ENCODE measurements at regions not wholly inside any gene's neighbourhood (a gene's known extent, or its start where the extent isn't known, plus 50 kb on each side); places are given as distances from the start of the nearest gene placed in this dataset.

- no peaks in the 10 kb centered on the region for H3K27me3 Mint-ChIP-seq
- H3K36me3 Mint-ChIP-seq (ENCODE audit: low read depth): no peaks in the 10 kb centered on the region
- no peak for DNase-seq
- peaks cover 14% of the 10 kb centered on the region for H3K4me1 Mint-ChIP-seq (ENCODE audit: low read depth)
- no peaks in the 10 kb centered on the region for H3K9me3 Mint-ChIP-seq
- H3K4me3 Mint-ChIP-seq: no peak overlapping the region
- no peak overlapping the region for H3K27ac Mint-ChIP-seq
Measured at GRCh38 chr9:99726758-99727157, 94.9 kb upstream of the NR4A3 start.

- Mint-ChIP-seq H3K27ac (no peak overlapping the region), H3K36me3 (ENCODE audit: low read depth) (no peaks in the 10 kb centered on the region), H3K4me1 (ENCODE audit: low read depth) (no peaks in the 10 kb centered on the region)
Measured at GRCh38 chr9:99730062-99730461, 91.6 kb upstream of the NR4A3 start.

GRCh38 chr9:99731950-99732349 lies 89.7 kb upstream of the NR4A3 start:
- H3K27me3 Mint-ChIP-seq: peaks cover 17% of the 10 kb centered on the region

More at GRCh38 chr9:99730062-99730461, 91.6 kb upstream of the NR4A3 start:
- no peak for DNase-seq
- no peak overlapping the region for H3K4me3 Mint-ChIP-seq
- H3K9me3 Mint-ChIP-seq: no peaks in the 10 kb centered on the region
- H3K27me3 Mint-ChIP-seq: peaks cover 14% of the 10 kb centered on the region

DNA sequence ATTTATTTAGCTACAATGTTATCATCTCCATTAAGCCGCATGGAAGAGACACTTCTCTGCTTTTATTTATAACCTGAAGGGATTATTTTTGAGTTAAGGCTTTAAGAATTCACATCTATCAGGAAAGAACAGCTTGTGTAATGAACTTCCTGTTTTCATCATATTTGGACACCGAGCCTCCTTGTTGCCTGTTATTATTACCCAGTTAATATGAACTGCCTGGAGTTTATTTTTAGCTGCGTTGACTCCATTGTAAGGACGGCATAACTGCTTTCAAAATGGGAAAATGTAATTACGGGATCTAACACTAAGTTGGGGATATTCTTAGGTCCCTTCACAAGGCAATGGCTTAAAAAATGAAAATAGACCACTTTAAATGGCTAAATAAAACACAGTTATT lies 89.0 kb upstream of the NR4A3 start:
- DNase-seq: no peak
- Mint-ChIP-seq H3K4me3 (no peak overlapping the region), H3K27me3 (peaks cover 17% of the 10 kb centered on the region), H3K4me1 (ENCODE audit: low read depth) (no peaks in the 10 kb centered on the region), H3K36me3 (ENCODE audit: low read depth) (no peaks in the 10 kb centered on the region), H3K9me3 (no peaks in the 10 kb centered on the region), H3K27ac (no peak overlapping the region)

More at GRCh38 chr9:99731950-99732349, 89.7 kb upstream of the NR4A3 start:
- H3K36me3 Mint-ChIP-seq (ENCODE audit: low read depth): no peaks in the 10 kb centered on the region
- DNase-seq: no peak
- no peak overlapping the region for H3K4me3 Mint-ChIP-seq
- no peaks in the 10 kb centered on the region for H3K9me3 Mint-ChIP-seq
- no peaks in the 10 kb centered on the region for H3K4me1 Mint-ChIP-seq (ENCODE audit: low read depth)
- no peak overlapping the region for H3K27ac Mint-ChIP-seq

- Mint-ChIP-seq H3K4me3 (no peak overlapping the region), H3K27ac (no peak overlapping the region), H3K27me3 (peaks cover 20% of the 10 kb centered on the region), H3K9me3 (no peaks in the 10 kb centered on the region), H3K4me1 (ENCODE audit: low read depth) (no peaks in the 10 kb centered on the region), H3K36me3 (ENCODE audit: low read depth) (no peaks in the 10 kb centered on the region)
- no peak for DNase-seq
Measured at GRCh38 chr9:99735041-99735440, 86.6 kb upstream of the NR4A3 start.

- Mint-ChIP-seq H3K4me1 (ENCODE audit: low read depth) (no peaks in the 10 kb centered on the region), H3K27me3 (peaks cover 20% of the 10 kb centered on the region), H3K4me3 (no peak overlapping the region), H3K9me3 (no peaks in the 10 kb centered on the region), H3K36me3 (ENCODE audit: low read depth) (no peaks in the 10 kb centered on the region), H3K27ac (no peak overlapping the region)
- no peak for DNase-seq
Measured at GRCh38 chr9:99736291-99736690, 85.4 kb upstream of the NR4A3 start.

- Mint-ChIP-seq H3K9me3 (no peaks in the 10 kb centered on the region), H3K27me3 (peaks cover 17% of the 10 kb centered on the region), H3K27ac (no peak overlapping the region), H3K4me1 (ENCODE audit: low read depth) (no peaks in the 10 kb centered on the region), H3K36me3 (ENCODE audit: low read depth) (no peaks in the 10 kb centered on the region), H3K4me3 (no peak overlapping the region)
- DNase-seq: no peak
Measured at GRCh38 chr9:99737649-99738048, 84.0 kb upstream of the NR4A3 start.

DNA sequence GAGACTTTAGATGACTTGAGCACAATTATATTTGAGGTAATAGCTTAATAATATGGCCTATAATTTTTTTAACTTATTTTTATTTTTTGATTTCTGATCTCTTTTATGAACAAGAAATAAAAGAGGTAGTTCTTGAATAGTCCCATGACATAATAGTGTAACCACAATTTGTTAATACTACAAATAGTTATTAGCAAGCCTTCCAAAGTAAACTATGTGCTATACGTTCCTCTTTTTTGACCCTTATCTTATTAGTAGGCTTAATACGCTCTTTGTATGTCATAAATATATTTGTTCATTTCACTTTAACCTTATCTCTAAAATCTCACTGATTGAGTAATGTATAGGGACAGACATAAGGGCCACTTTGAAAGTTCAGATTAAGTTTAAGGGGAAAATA lies 78.7 kb upstream of the NR4A3 start:
- Mint-ChIP-seq H3K4me1 (ENCODE audit: low read depth) (no peaks in the 10 kb centered on the region), H3K4me3 (no peak overlapping the region)

DNA sequence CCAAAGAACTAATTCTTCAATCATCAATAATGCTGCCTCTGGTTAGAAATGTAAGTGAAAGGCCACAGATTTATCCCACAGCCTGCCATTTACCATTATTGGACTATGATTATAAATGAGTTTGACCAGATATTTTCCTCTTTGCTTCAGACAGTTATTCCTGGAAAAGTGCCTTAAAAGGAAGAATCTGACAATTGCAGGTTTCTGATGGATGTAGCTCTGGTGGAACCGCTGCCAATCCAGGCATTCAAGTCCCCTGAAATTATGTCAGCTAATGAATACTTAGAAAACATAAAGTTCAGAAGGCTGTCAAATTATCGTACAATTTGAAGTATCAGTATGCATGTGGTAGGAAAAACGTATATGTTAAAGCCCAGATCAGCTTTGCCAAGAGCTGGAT lies 78.2 kb upstream of the NR4A3 start:
- Mint-ChIP-seq H3K27ac (no peak overlapping the region), H3K36me3 (ENCODE audit: low read depth) (no peaks in the 10 kb centered on the region)
- no peak for DNase-seq

More for the DNA sequence above, 78.7 kb upstream of the NR4A3 start:
- no peaks in the 10 kb centered on the region for H3K36me3 Mint-ChIP-seq (ENCODE audit: low read depth)
- no peaks in the 10 kb centered on the region for H3K9me3 Mint-ChIP-seq
- H3K27ac Mint-ChIP-seq: no peak overlapping the region
- DNase-seq: no peak
- peaks cover 2% of the 10 kb centered on the region for H3K27me3 Mint-ChIP-seq

GRCh38 chr9:99744132-99744531 lies 77.6 kb upstream of the NR4A3 start:
- no peak for DNase-seq
- Mint-ChIP-seq H3K27me3 (no peaks in the 10 kb centered on the region), H3K9me3 (no peaks in the 10 kb centered on the region), H3K27ac (no peak overlapping the region), H3K4me3 (no peak overlapping the region), H3K36me3 (ENCODE audit: low read depth) (no peaks in the 10 kb centered on the region), H3K4me1 (ENCODE audit: low read depth) (no peaks in the 10 kb centered on the region)

More for the DNA sequence above, 78.2 kb upstream of the NR4A3 start:
- H3K4me3 Mint-ChIP-seq: no peak overlapping the region
- H3K9me3 Mint-ChIP-seq: no peaks in the 10 kb centered on the region
- no peaks in the 10 kb centered on the region for H3K4me1 Mint-ChIP-seq (ENCODE audit: low read depth)
- no peaks in the 10 kb centered on the region for H3K27me3 Mint-ChIP-seq

DNA sequence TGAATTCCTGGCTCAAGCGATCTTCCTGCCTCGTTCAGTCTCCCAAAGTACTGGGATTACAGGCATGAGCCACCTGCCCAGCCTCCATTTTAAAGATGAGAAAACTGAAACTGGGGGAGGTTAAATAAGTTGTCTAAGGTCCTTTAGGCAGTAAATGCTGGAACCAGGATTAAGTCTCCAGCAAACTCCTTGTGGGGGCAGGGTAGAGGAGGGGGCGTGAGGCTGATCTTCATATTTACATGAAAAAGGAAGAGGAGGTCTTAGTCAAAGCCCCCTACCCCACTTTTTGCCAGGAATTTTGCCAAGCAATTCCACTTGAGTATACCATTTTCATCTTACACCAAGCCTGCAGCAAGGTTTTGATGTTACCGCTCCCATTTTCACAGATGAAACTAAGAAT lies 76.6 kb upstream of the NR4A3 start:
- no peaks in the 10 kb centered on the region for H3K36me3 Mint-ChIP-seq (ENCODE audit: low read depth)
- no peaks in the 10 kb centered on the region for H3K27me3 Mint-ChIP-seq
- no peaks in the 10 kb centered on the region for H3K9me3 Mint-ChIP-seq
- no peaks in the 10 kb centered on the region for H3K4me1 Mint-ChIP-seq (ENCODE audit: low read depth)
- H3K4me3 Mint-ChIP-seq: no peak overlapping the region
- H3K27ac Mint-ChIP-seq: no peak overlapping the region
- no peak for DNase-seq

- no peaks in the 10 kb centered on the region for H3K27me3 Mint-ChIP-seq
- no peaks in the 10 kb centered on the region for H3K4me1 Mint-ChIP-seq (ENCODE audit: low read depth)
- no peaks in the 10 kb centered on the region for H3K9me3 Mint-ChIP-seq
- no peaks in the 10 kb centered on the region for H3K36me3 Mint-ChIP-seq (ENCODE audit: low read depth)
- H3K4me3 Mint-ChIP-seq: no peak overlapping the region
- no peak overlapping the region for H3K27ac Mint-ChIP-seq
- no peak for DNase-seq
Measured at GRCh38 chr9:99746406-99746805, 75.3 kb upstream of the NR4A3 start.

- Mint-ChIP-seq H3K9me3 (no peaks in the 10 kb centered on the region), H3K4me1 (ENCODE audit: low read depth) (no peaks in the 10 kb centered on the region), H3K4me3 (no peak overlapping the region), H3K27ac (no peak overlapping the region), H3K36me3 (ENCODE audit: low read depth) (no peaks in the 10 kb centered on the region), H3K27me3 (peaks cover 3% of the 10 kb centered on the region)
- DNase-seq: no peak
Measured at GRCh38 chr9:99748266-99748665, 73.4 kb upstream of the NR4A3 start.

DNA sequence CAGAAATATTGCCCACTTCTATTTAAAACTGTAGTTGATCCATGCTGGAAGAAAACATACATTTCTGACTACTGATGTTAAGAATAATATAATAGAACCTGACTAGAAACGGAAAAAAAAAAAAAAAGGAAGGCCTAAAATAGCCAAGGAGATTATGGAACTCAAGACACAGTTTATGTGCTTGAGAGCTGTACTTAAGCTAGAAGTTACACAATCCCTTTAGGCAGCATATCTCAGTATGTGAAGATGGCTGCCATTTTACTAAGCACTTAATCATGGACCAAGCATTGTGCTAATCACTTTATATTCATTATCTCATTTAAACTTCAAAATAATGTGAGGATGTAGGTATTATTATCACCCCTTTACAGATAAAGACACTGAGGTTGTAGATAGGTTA lies 73.0 kb upstream of the NR4A3 start:
- Mint-ChIP-seq H3K27ac (no peak overlapping the region), H3K36me3 (ENCODE audit: low read depth) (no peaks in the 10 kb centered on the region), H3K4me3 (no peak overlapping the region), H3K9me3 (no peaks in the 10 kb centered on the region), H3K4me1 (ENCODE audit: low read depth) (no peaks in the 10 kb centered on the region), H3K27me3 (peaks cover 3% of the 10 kb centered on the region)
- DNase-seq: no peak

DNA sequence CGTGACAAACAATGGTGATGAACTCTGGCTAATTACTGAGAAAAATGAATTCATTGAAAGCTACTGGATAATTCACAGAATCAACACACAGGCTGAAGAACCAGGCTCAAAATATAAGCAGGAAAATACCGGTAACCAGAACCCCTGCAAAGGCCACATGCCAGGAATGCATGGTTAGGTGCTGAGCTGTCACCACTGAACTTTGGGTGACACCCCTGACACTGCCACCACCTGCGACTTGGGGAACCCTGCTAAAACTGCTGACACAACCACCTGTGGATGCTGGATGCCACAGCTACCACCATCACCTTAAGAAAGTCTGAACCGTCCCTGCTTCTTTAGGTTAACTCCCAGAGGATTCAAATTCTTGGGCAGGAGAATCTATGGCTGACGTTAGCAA lies 72.0 kb upstream of the NR4A3 start:
- Mint-ChIP-seq H3K27ac (no peak overlapping the region), H3K9me3 (no peaks in the 10 kb centered on the region), H3K4me1 (ENCODE audit: low read depth) (no peaks in the 10 kb centered on the region), H3K4me3 (no peak overlapping the region), H3K36me3 (ENCODE audit: low read depth) (no peaks in the 10 kb centered on the region), H3K27me3 (peaks cover 3% of the 10 kb centered on the region)
- no peak for DNase-seq

GRCh38 chr9:99750526-99750925 lies 71.2 kb upstream of the NR4A3 start:
- no peak for DNase-seq
- no peak overlapping the region for H3K4me3 Mint-ChIP-seq
- no peaks in the 10 kb centered on the region for H3K9me3 Mint-ChIP-seq
- H3K4me1 Mint-ChIP-seq (ENCODE audit: low read depth): no peaks in the 10 kb centered on the region
- H3K27me3 Mint-ChIP-seq: peaks cover 3% of the 10 kb centered on the region
- no peak overlapping the region for H3K27ac Mint-ChIP-seq
- H3K36me3 Mint-ChIP-seq (ENCODE audit: low read depth): no peaks in the 10 kb centered on the region
